GM11168 (cell line): ENCODE measurements at regions not wholly inside any gene's neighbourhood (a gene's known extent, or its start where the extent isn't known, plus 50 kb on each side); places are given as distances from the start of the nearest gene placed in this dataset.

Experiments used
- in situ Hi-C: fragments of 300-500 bp; cut with MboI; formaldehyde crosslinking; loops from one replicate; pipeline ENCODE4 v1.12.0; 2022; ENCODE audit warnings: low sequenced_read_pairs; ENCODE audit not compliant: unreplicated experiment

DNA sequence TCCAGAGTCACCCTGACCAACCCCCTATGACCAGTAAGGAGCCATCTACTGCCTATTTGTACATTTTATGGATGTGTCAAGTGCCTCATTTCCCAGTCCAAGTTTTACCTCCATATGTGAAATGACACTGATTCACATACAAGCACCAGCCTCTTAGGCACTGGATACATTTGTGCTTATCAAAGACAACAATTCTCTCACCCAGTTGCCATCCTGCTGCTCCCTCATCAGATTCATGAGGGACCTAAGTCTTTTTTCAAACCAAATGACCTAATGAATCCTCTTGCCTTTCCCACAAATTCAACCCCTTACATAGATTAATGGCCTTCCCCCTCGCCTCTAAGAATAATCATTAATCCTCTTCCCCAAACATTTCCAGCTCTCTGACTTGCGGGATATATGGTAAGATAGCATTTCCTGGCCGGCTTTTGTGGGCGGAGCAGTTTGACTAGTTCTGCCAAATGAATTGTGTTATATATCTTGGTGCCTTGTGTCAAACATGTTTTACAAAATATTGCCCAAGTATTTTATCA, 233.9 kb downstream of the ARAP2 start:
- in situ Hi-C loops = no loop called here

DNA sequence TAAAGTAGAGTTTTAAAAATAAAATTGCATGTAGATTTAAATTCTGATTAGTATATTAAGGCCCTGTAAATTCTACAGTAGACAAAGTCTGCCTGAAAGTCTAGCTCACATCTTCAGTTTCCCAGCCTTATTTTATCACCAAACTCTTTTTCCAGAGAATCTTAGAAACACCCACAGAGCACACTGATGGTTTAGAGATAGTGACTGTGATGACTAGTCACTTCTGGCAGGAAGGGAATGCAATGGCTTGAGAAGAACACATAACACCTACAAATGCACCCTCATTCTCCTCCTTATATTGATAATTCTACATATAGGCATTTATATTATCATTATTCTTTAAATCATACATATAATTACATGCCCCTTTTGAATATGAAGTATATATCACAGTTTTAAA, 232.9 kb downstream of the ARAP2 start:
- in situ Hi-C loops = no loop called here

- in situ Hi-C loops = no loop called here
Measured at GRCh38 chr4:36012503-36012902, 231.8 kb downstream of the ARAP2 start.

DNA sequence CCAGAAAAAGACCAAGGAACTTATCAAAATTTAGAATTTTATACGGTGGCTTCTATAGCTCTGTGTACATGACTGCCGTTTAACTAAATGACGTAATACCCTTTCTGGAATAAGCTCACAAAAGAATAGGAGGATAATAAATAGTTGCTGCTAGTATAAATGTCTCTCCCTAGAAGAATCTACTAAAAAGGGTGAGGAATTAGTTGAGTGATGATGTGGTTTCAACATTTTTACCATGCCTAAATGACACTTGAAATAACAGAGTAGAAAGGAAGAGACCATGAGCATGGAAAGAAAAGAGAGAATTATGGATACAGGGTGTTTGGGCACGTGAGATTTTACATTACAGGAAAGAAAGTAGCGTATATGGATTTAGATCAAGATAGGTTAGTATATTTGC, 231.1 kb downstream of the ARAP2 start:
- in situ Hi-C loops = no loop called here
